Heart left ventricle (tissue), 16 donors: ENCODE measurements at regions not wholly inside any gene's neighbourhood (a gene's known extent, or its start where the extent isn't known, plus 50 kb on each side); places are given as distances from the start of the nearest gene placed in this dataset.
"Not testable (repeated sequence)": the region's sequence is repeated elsewhere in the genome, so short reads cannot be mapped to it uniquely, and the experiment has no call there.

Source experiments
- ATAC-seq, 4 donors: fragments of 200-7000 bp; cut with Tn5 transposase; one replicate each; pipeline ENCODE4 v1.9.1; 2020 to 2022; ENCODE audit warnings: moderate library complexity in 4 of 4, mild to moderate bottlenecking in 3 of 4, moderate number of reproducible peaks in 1 of 4
- DNase-seq, 5 donors: peaks; one replicate each; pipeline ENCODE4 v3.0.0-alpha.2; 2020
- H3K27ac ChIP-seq, 12 donors: fragments of 200-600 bp; sonication (generic) in 4 of 12; one replicate each; pipeline versions ENCODE4 v1.5.0 to v1.8.0; 2016 to 2022; ENCODE audit warnings: mild to moderate bottlenecking in 2 of 12
- H3K27me3 ChIP-seq, 9 donors: fragments of 200-600 bp; sonication (generic) in 2 of 9; one replicate each; pipeline versions ENCODE4 v1.5.1 to v1.8.0; 2016 to 2022; ENCODE audit warnings: mild to moderate bottlenecking in 3 of 9
- H3K36me3 ChIP-seq, 9 donors: fragments of 200-600 bp; sonication (generic) in 2 of 9; one replicate each; pipeline versions ENCODE4 v1.5.0 to v1.8.0; 2018 to 2022; ENCODE audit warnings: mild to moderate bottlenecking in 2 of 9
- H3K4me1 ChIP-seq, 12 donors: fragments of 200-600 bp; sonication (generic) in 4 of 12; one replicate each; pipeline versions ENCODE4 v1.5.0 to v1.8.0; 2016 to 2022; ENCODE audit warnings: mild to moderate bottlenecking in 3 of 12
- H3K4me3 ChIP-seq, 12 donors: fragments of 200-600 bp; sonication (generic) in 4 of 12; one replicate each; pipeline versions ENCODE4 v1.5.0 to v1.8.0; 2017 to 2022; ENCODE audit warnings: mild to moderate bottlenecking in 9 of 12, moderate library complexity in 4 of 12
- H3K9me3 ChIP-seq, 12 donors: fragments of 200-600 bp; sonication (generic) in 4 of 12; one replicate each; pipeline versions ENCODE4 v1.5.0 to v1.8.0; 2016 to 2022; ENCODE audit warnings: mild to moderate bottlenecking in 1 of 12
- POLR2A ChIP-seq, 2 donors: fragments of 450-650 bp; IDR thresholded peaks; one replicate each; pipeline ENCODE4 v1.6.1; 2017; ENCODE audit warnings: antibody characterized with exemption in 2 of 2, mild to moderate bottlenecking in 2 of 2, moderate library complexity in 2 of 2
- whole genome bisulfite sequencing, 4 donors: extraction: QIAGEN DNeasy Blood & Tissue Kit in 2 of 4; methylation state at CpG; one replicate each; pipeline versions ENCODE4 v1.1.5 to v1.1.7; 2013 to 2018; 5-methylcytosine and 5-hydroxymethylcytosine counted together
- intact Hi-C, 10 donors: fragments of 100-400 bp; cut with DNase I; formaldehyde crosslinking; loops; one replicate each; pipeline versions ENCODE4 v1.11.1 to v1.14.2; 2022
- TF ChIP-seq, protein P1 (sequence below), 12 donors: fragments of 200-600 bp; sonication (generic) in 4 of 12; IDR thresholded peaks; one replicate each; pipeline versions ENCODE4 v1.5.0 to v1.8.0; 2018 to 2022; ENCODE audit warnings: antibody characterized with exemption in 12 of 12, mild to moderate bottlenecking in 5 of 12
- donor health status: ischemic (EF 13 %, LVEDD 7.1; RV severe dilation, severe dysfunction).
- donor health status: healthy with polysubstance abuse.
- donor health status: DM: no; HTN: yes; CAD: no.
- donor health status: DM: no; HTN: no; CAD: no.
- donor health status: ischemic (EF 25% LVEDD 6.9; RV normal size, moderate dysfunction).
- donor health status: ischemic (EF 25% LVEDD 5.7; RV mildly dilated, moderate dysfunction).
- donor health status: healthy.
- donor health status: DM: yes; HTN: yes; CAD: no.
- donor health status: ischemic (EF 35%, LVEDD 5.7; RV mildly dilated, moderate dysfunction).
- donor health status: nonischemic (EF 11% LVEDD 7.7; RV severe dilation, severe dysfunction).
- donor health status: DM: yes; HTN: yes; CAD: no.
- donor health status: PGD.
- donor health status: ischemic (EF 29% LVEDD 5.4; RV normal size, mild dysfunction).
- donor health status: nonischemic (EF 23%, LVEDD 6.1; RV moderate dilation, normal function).

DNA sequence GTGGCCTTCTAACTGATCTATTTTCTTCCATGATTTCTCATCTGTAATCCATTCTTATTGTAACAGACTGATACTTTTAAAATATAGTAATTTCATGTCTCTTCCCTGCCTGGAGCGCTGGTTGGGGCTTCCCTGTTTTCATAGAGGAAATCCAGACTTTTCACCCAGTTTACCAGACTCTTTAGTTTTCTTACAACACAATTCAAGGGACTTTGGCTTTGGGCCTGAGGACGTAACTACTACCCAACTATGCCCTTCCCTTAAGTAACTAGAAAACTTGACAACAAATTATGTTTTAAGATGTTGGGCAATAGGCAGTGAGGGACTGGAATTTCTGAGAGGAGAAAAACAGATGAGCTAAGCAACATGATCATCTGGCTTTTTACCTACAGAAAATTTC is 289.6 kb downstream of the FGF10 start:
- no peak overlapping the region for H3K4me3 ChIP-seq
- H3K36me3 ChIP-seq: no peaks in the 10 kb centered on the region
- peaks cover 0 to 3% (median 0%) of the 10 kb centered on the region in 12 donors for H3K9me3 ChIP-seq
- intact Hi-C loops: no loop called here
- DNase-seq (no peak), ATAC-seq (no peak)
- H3K27me3 ChIP-seq: no peaks in the 10 kb centered on the region
- TF ChIP-seq, protein P1, sequence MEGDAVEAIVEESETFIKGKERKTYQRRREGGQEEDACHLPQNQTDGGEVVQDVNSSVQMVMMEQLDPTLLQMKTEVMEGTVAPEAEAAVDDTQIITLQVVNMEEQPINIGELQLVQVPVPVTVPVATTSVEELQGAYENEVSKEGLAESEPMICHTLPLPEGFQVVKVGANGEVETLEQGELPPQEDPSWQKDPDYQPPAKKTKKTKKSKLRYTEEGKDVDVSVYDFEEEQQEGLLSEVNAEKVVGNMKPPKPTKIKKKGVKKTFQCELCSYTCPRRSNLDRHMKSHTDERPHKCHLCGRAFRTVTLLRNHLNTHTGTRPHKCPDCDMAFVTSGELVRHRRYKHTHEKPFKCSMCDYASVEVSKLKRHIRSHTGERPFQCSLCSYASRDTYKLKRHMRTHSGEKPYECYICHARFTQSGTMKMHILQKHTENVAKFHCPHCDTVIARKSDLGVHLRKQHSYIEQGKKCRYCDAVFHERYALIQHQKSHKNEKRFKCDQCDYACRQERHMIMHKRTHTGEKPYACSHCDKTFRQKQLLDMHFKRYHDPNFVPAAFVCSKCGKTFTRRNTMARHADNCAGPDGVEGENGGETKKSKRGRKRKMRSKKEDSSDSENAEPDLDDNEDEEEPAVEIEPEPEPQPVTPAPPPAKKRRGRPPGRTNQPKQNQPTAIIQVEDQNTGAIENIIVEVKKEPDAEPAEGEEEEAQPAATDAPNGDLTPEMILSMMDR (IDR thresholded peaks at IDR 0.05): no peak
- TF ChIP-seq POLR2A (IDR thresholded peaks at IDR 0.05): no peak
- H3K27ac ChIP-seq: no peak overlapping the region
- H3K4me1 ChIP-seq: no peaks in the 10 kb centered on the region
- WGBS, 4 donors: 85 to 89% (median 88%) methylated on average over 2 of the region's 2 CpGs

DNA sequence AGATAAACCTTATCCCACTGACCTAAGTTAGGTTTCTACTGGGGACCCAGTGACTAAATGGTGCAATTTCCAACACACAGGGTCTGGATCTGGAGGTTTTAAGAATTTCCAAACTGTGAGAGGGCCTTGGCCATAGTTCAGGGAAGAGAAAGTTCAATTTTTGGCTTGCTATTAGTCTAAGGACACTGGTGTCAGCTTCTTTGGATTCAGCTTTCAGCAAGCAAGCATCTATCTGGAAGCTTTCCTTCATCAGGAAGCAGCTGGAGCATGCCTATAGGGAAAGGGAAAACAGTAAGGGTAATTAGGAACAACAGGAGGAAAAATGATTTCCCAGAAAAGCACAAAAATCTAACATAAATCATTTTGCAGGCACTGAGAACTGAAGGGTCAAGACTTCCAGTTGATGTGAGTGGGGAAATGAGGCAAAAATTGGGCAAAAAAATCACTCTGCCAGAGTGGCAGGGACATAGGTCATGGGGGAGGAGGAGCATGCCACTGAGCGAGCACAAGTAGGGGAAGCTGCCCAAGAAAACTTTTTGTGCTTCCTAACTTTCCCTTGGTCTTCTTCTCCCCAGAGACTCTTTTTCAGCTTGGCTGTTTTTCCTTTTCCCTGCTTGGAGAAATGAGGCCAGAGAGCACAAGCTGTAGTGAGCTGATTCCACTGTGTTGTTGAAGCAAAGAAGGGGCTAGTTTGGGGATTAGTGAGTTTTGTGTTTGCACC is 299.6 kb downstream of the FGF10 start:
- WGBS, 4 donors: 44 to 55% (median 51%) methylated on average over 1 of the region's 1 CpG
- H3K4me3 ChIP-seq: no peak overlapping the region
- ATAC-seq (peak in 3 of 4 donors; percentile 39 to 50 (median 49)), DNase-seq (peak in 1 of 5 donors; percentile 18)
- peak overlapping the region in 5 of 12 donors; percentile 0 to 33 (median 10) for H3K27ac ChIP-seq
- H3K27me3 ChIP-seq: no peaks in the 10 kb centered on the region
- peaks cover 0 to 4% (median 0%) of the 10 kb centered on the region in 12 donors for H3K4me1 ChIP-seq
- no peaks in the 10 kb centered on the region for H3K9me3 ChIP-seq
- H3K36me3 ChIP-seq: no peaks in the 10 kb centered on the region
- intact Hi-C loops: no loop called here
- TF ChIP-seq POLR2A (IDR thresholded peaks at IDR 0.05): no peak
- TF ChIP-seq, protein P1 (IDR thresholded peaks at IDR 0.05): no peak

DNA sequence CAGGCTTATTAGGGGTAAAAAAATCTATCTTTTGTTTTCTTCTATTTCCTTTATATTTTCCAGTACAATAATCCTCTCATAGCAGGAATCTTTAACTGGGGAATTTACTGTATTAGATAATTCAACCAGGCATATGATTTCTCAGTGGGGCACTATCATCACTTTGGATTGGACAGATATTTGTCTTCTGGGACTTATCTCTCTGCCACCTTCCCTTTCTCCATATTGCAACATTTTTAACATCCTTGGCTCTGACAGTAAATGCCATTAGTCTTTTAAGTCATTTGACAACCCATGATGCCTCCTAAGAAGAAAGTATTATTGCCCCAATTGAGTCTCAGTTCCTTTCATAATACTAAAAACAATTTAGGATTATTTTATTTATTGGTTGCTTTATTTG is 304.1 kb downstream of the FGF10 start:
- intact Hi-C loops: no loop called here

DNA sequence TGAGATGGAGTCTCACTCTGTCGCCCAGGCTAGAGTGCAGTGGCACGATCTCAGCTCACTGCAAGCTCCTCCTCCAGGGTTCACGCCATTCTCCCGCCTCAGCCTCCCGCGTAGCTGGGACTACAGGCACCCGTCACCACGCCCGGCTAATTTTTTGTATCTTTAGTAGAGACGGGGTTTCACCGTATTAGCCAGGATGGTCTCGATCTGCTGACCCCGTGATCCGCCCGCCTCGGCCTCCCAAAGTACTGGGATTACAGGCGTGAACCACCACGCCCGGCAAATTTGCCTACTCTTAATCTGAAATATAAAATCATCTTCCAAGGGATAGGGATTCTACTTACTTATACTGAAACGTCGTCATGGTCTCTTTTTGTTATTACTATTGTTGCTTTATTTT is 314.7 kb downstream of the FGF10 start:
- H3K36me3 ChIP-seq, H3K27me3 ChIP-seq, H3K9me3 ChIP-seq, H3K4me3 ChIP-seq, H3K4me1 ChIP-seq, intact Hi-C loops, DNase-seq, H3K27ac ChIP-seq, ATAC-seq: not testable (repeated sequence)
- 94 to 96% (median 95%) methylated on average over 21 of the region's 21 CpGs for WGBS, 4 donors

More for the DNA sequence above, 304.1 kb downstream of the FGF10 start:
- H3K4me1 ChIP-seq: peaks cover 0 to 4% (median 0%) of the 10 kb centered on the region in 12 donors
- DNase-seq (no peak), ATAC-seq (no peak)
- H3K27ac ChIP-seq: no peak overlapping the region
- H3K4me3 ChIP-seq: no peak overlapping the region
- no peaks in the 10 kb centered on the region for H3K27me3 ChIP-seq
- no peaks in the 10 kb centered on the region for H3K36me3 ChIP-seq
- TF ChIP-seq POLR2A (IDR thresholded peaks at IDR 0.05): no peak
- TF ChIP-seq, protein P1 (IDR thresholded peaks at IDR 0.05): no peak
- no peaks in the 10 kb centered on the region for H3K9me3 ChIP-seq

DNA sequence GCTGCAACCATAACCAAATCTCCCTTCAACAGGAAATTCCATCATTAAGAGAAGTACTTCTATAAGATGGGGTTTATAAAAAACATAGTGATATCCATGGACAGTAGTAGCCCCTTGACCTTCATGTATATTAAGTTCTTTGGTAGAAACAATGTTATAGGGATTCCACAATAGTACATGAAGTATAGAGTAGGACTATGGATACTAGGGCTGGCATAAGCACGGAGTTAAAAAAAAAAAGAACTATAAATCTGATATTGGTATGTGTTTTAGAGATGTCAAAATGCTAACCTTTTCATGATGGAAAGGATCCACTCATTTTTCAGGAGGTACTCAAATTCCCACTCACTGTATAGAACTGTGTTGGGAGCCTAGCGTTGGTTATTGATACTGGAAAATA is 337.6 kb downstream of the FGF10 start:
- intact Hi-C loops: no loop called here
- 80 to 89% (median 85%) methylated on average over 2 of the region's 2 CpGs for WGBS, 4 donors
- no peak for TF ChIP-seq POLR2A (IDR thresholded peaks at IDR 0.05)
- TF ChIP-seq, protein P1 (IDR thresholded peaks at IDR 0.05): no peak
- Histone ChIP-seq H3K27ac (no peak overlapping the region), H3K4me3 (no peak overlapping the region), H3K36me3 (no peaks in the 10 kb centered on the region), H3K4me1 (peaks cover 0 to 5% (median 0%) of the 10 kb centered on the region in 12 donors), H3K9me3 (peaks cover 0 to 4% (median 0%) of the 10 kb centered on the region in 12 donors), H3K27me3 (no peaks in the 10 kb centered on the region)
- DNase-seq (no peak), ATAC-seq (no peak)
